Omental fat pad (tissue), 3 donors: ENCODE measurements at regions not wholly inside any gene's neighbourhood (a gene's known extent, or its start where the extent isn't known, plus 50 kb on each side); places are given as distances from the start of the nearest gene placed in this dataset.

ENCODE experiments used
- ATAC-seq: fragments of 150-250 bp; one replicate; pipeline ENCODE4 v1.9.1; 2016; ENCODE audit warnings: mild to moderate bottlenecking, moderate library complexity; ENCODE audit not compliant: low FRiP score
- DNase-seq: peaks from one replicate; pipeline ENCODE4 v3.0.0-alpha.2; 2019; ENCODE audit warnings: low spot score
- CTCF ChIP-seq, 3 donors: fragments of 450-650 bp; IDR thresholded peaks; one replicate each; pipeline ENCODE4 v1.5.1; 2016 to 2017; ENCODE audit warnings: antibody characterized with exemption in 3 of 3, mild to moderate bottlenecking in 3 of 3, moderate library complexity in 2 of 3

GRCh38 chr2:120942658-120943057 is 207.0 kb downstream of the GLI2 start:
- no peak for TF ChIP-seq CTCF (IDR thresholded peaks at IDR 0.05)
- ATAC-seq (no peak), DNase-seq (no peak)

GRCh38 chr2:120943403-120944034 is 207.9 kb downstream of the GLI2 start:
- TF ChIP-seq CTCF (IDR thresholded peaks at IDR 0.05) = no peak
- ATAC-seq (no peak), DNase-seq (no peak)

- ATAC-seq (no peak), DNase-seq (no peak)
- TF ChIP-seq CTCF (IDR thresholded peaks at IDR 0.05) = no peak
Measured at GRCh38 chr2:120944575-120944974, 208.9 kb downstream of the GLI2 start.

- no peak for DNase-seq
- ATAC-seq = no peak
- TF ChIP-seq CTCF (IDR thresholded peaks at IDR 0.05) = no peak
Measured at GRCh38 chr2:120945091-120945490, 209.4 kb downstream of the GLI2 start.

- no peak for TF ChIP-seq CTCF (IDR thresholded peaks at IDR 0.05)
- DNase-seq (no peak), ATAC-seq (no peak)
Measured at GRCh38 chr2:120945832-120946499, 210.3 kb downstream of the GLI2 start.

- no peak for TF ChIP-seq CTCF (IDR thresholded peaks at IDR 0.05)
- DNase-seq = no peak
- ATAC-seq = no peak
Measured at GRCh38 chr2:120947327-120947726, 211.7 kb downstream of the GLI2 start.
